Gastrocnemius medialis (tissue), 4 donors: ENCODE measurements at regions not wholly inside any gene's neighbourhood (a gene's known extent, or its start where the extent isn't known, plus 50 kb on each side); places are given as distances from the start of the nearest gene placed in this dataset.
"Not testable (repeated sequence)": the region's sequence is repeated elsewhere in the genome, so short reads cannot be mapped to it uniquely, and the experiment has no call there.

Source experiments
- CTCF ChIP-seq, 5 experiments: fragments of 450-650 bp in 3 of 5; fragments of 200-600 bp in 2 of 5; sonication (generic) in 2 of 5; IDR thresholded peaks in 4 of 5; conservative IDR thresholded peaks in 1 of 5; 1 replicate in 4 of 5; 2 replicates in 1 of 5; pipeline ENCODE4 v1.5.1; 2016 to 2019; ENCODE audit warnings: antibody characterized with exemption in 5 of 5, mild to moderate bottlenecking in 3 of 5, moderate library complexity in 3 of 5
- POLR2A ChIP-seq, 2 donors: fragments of 450-650 bp; IDR thresholded peaks; one replicate each; pipeline ENCODE4 v1.6.1; 2017; ENCODE audit warnings: antibody characterized with exemption in 2 of 2, mild to moderate bottlenecking in 2 of 2, moderate library complexity in 2 of 2

DNA sequence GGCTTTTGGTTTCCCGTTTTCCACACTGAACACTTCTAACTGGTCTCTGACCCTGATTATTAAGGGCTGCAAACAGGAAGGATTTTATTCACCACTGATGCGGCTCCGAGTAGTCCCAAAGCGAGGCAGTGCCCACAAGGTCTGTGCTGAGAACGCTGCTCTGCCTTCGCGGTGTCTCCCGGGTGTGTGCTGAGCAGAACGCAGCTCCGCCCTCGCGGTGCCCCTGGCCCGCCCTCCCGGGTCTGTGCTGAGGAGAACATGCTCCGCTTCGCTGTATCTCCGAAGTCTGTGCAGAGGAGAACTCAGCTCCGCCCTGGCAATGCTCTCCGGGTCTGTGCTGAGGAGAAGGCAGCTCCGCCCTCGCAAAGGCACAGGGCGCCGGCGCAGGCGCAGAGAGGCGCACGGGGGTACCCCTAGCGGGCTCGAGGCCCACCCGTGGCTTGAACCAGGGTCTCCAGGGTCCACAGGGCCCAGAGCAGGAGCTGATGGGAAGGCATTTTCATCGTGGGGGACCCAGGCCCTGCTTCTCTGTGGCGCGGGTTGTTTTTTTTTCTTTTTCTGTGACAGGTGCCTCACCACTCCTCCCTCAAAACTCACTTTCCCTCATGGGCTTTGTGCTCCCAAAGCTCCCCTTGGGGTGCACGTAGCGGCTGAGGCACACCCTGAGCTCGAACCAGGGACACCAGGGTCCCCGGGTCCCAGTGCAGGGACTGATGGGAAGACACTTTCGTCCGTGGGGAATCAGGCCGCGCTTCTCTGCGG is 167.7 kb upstream of the ZNG1F start:
- not testable (repeated sequence) for TF ChIP-seq CTCF (IDR thresholded peaks at IDR 0.05 in 4 of 5, conservative IDR thresholded peaks at IDR 0.05 in 1 of 5); POLR2A (IDR thresholded peaks at IDR 0.05)
